Keratinocyte (primary cell): ENCODE measurements at regions not wholly inside any gene's neighbourhood (a gene's known extent, or its start where the extent isn't known, plus 50 kb on each side); places are given as distances from the start of the nearest gene placed in this dataset.

Experiments
- EZH2 ChIP-seq: IDR thresholded peaks from one replicate; pipeline ENCODE4 v1.6.1; 2012; ENCODE audit warnings: inconsistent platforms, mild to moderate bottlenecking, low read length, moderate library complexity
- TF ChIP-seq, protein P1 (sequence below), 3 experiments: IDR thresholded peaks in 1 of 3; conservative IDR thresholded peaks in 1 of 3; optimal IDR thresholded peaks in 1 of 3; 2 replicates in 2 of 3; 3 replicates in 1 of 3; pipeline versions ENCODE3 to v1.5.1; 2011; ENCODE audit warnings: low read length in 3 of 3, mild to moderate bottlenecking in 3 of 3, moderate library complexity in 2 of 3, control low read depth in 1 of 3, inconsistent platforms in 1 of 3; ENCODE audit not compliant: insufficient read depth in 2 of 3; ENCODE audit errors: extremely low read depth in 1 of 3

DNA sequence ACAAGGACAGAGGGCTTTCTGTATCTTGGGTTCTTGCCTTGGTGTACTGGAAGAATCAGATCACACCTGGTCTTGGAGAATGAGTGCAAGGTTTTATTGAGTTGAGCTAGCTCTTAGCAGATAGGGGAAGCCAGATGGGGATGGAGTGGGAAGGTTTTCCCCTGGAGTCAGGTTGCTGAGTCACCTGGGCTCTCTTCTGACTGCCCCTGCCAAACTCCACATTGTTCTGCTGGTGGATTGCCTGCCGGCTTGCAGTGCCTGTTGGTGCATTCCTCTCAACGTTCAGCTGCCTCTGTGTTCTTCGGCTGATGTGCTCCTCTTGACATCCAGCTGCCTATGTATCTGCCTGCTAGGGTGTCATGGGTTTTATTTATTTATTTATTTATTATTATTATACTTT, 1431.1 kb downstream of the CDH8 start:
- TF ChIP-seq, protein P1, sequence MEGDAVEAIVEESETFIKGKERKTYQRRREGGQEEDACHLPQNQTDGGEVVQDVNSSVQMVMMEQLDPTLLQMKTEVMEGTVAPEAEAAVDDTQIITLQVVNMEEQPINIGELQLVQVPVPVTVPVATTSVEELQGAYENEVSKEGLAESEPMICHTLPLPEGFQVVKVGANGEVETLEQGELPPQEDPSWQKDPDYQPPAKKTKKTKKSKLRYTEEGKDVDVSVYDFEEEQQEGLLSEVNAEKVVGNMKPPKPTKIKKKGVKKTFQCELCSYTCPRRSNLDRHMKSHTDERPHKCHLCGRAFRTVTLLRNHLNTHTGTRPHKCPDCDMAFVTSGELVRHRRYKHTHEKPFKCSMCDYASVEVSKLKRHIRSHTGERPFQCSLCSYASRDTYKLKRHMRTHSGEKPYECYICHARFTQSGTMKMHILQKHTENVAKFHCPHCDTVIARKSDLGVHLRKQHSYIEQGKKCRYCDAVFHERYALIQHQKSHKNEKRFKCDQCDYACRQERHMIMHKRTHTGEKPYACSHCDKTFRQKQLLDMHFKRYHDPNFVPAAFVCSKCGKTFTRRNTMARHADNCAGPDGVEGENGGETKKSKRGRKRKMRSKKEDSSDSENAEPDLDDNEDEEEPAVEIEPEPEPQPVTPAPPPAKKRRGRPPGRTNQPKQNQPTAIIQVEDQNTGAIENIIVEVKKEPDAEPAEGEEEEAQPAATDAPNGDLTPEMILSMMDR (optimal IDR thresholded peaks at IDR 0.05 in 1 of 3, IDR thresholded peaks at IDR 0.05 in 1 of 3, conservative IDR thresholded peaks at IDR 0.05 in 1 of 3; ENCODE audit: extremely low read depth in 1 of 3, insufficient read depth in 2 of 3, low read length in 3 of 3), result no peak
- TF ChIP-seq EZH2, result no peak
